Kidney epithelial cell (primary cell): ENCODE measurements at regions not wholly inside any gene's neighbourhood (a gene's known extent, or its start where the extent isn't known, plus 50 kb on each side); places are given as distances from the start of the nearest gene placed in this dataset.
"Not testable (repeated sequence)": the region's sequence is repeated elsewhere in the genome, so short reads cannot be mapped to it uniquely, and the experiment has no call there.

Source experiments
- DNase-seq: peaks from one replicate; pipeline ENCODE4 v3.0.0-alpha.2; 2010; ENCODE audit warnings: low read depth
- H3K27me3 ChIP-seq: 2 replicates; pipeline ENCODE4 v1.6.0; 2011; ENCODE audit warnings: low read length; ENCODE audit not compliant: control insufficient read depth, insufficient read depth
- H3K36me3 ChIP-seq: 2 replicates; pipeline ENCODE4 v1.5.1; 2011; ENCODE audit warnings: low read length; ENCODE audit not compliant: control insufficient read depth, insufficient read depth
- H3K4me3 ChIP-seq: 2 replicates; pipeline ENCODE4 v1.5.1; 2011; ENCODE audit warnings: low read depth, mild to moderate bottlenecking, control low read depth, low read length
- CTCF ChIP-seq: IDR thresholded peaks from 2 replicates; pipeline ENCODE4 v1.5.1; 2011; ENCODE audit warnings: mild to moderate bottlenecking, moderate library complexity, low read length, control low read depth, inconsistent platforms; ENCODE audit not compliant: insufficient read depth, poor library complexity, severe bottlenecking

GRCh38 chr2:105487142-105488069 lies 88.6 kb upstream of the FHL2 start:
- no peak for TF ChIP-seq CTCF

GRCh38 chr2:105486762-105487141 lies 87.9 kb upstream of the FHL2 start:
- Histone ChIP-seq H3K4me3 (no peak overlapping the region), H3K27me3 (no peaks in the 10 kb centered on the region), H3K36me3 (no peaks in the 10 kb centered on the region)
- TF ChIP-seq CTCF: no peak
- DNase-seq: no peak

More at GRCh38 chr2:105487142-105488069, 88.6 kb upstream of the FHL2 start:
- Histone ChIP-seq H3K36me3 (no peaks in the 10 kb centered on the region), H3K27me3 (no peaks in the 10 kb centered on the region), H3K4me3 (no peak overlapping the region)
- DNase-seq: peak; percentile 14

- no peak overlapping the region for H3K4me3 ChIP-seq
- no peak for DNase-seq
- no peaks in the 10 kb centered on the region for H3K36me3 ChIP-seq
- no peak for TF ChIP-seq CTCF
- H3K27me3 ChIP-seq: no peaks in the 10 kb centered on the region
Observed at GRCh38 chr2:105478670-105479069, 79.8 kb upstream of the FHL2 start.

- not testable (repeated sequence) for DNase-seq, H3K27me3 ChIP-seq, H3K36me3 ChIP-seq, H3K4me3 ChIP-seq
Observed at GRCh38 chr2:105477050-105477620, 78.3 kb upstream of the FHL2 start.

GRCh38 chr2:105473011-105473410 lies 74.2 kb upstream of the FHL2 start:
- Histone ChIP-seq H3K27me3 (no peaks in the 10 kb centered on the region), H3K36me3 (no peaks in the 10 kb centered on the region), H3K4me3 (no peak overlapping the region)
- no peak for DNase-seq
- TF ChIP-seq CTCF: no peak

GRCh38 chr2:105470979-105471378 lies 72.1 kb upstream of the FHL2 start:
- no peak overlapping the region for H3K4me3 ChIP-seq
- no peak for DNase-seq
- no peak for TF ChIP-seq CTCF
- H3K27me3 ChIP-seq: no peaks in the 10 kb centered on the region
- no peaks in the 10 kb centered on the region for H3K36me3 ChIP-seq
